B cell (primary cell): ENCODE measurements at regions not wholly inside any gene's neighbourhood (a gene's known extent, or its start where the extent isn't known, plus 50 kb on each side); places are given as distances from the start of the nearest gene placed in this dataset.

ENCODE experiments used
- ATAC-seq: fragments of 200-7000 bp; cut with Tn5 transposase; one replicate; pipeline ENCODE4 v1.10.0; 2021; ENCODE audit warnings: low read depth, mild to moderate bottlenecking, moderate number of reproducible peaks, moderate library complexity
- CTCF ChIA-PET: fragments of 350-600 bp; sonication (Branson Sonifier 250); formaldehyde crosslinking; loops from one replicate; lab custom pipeline; 2021; ENCODE audit warnings: antibody characterized with exemption, inconsistent platforms; lab: Charles Lee
- POLR2A ChIA-PET: fragments of 350-600 bp; sonication (Branson Sonifier 250); formaldehyde crosslinking; loops from one replicate; lab custom pipeline; 2021; ENCODE audit warnings: antibody characterized with exemption; lab: Charles Lee
- DNase-seq: peaks from one replicate; pipeline ENCODE4 v3.0.0; 2013
- H2AFZ ChIP-seq: 2 replicates; pipeline ENCODE4 v1.6.1; 2012; ENCODE audit warnings: mild to moderate bottlenecking, low read depth, low read length; ENCODE audit not compliant: insufficient read depth, poor library complexity, severe bottlenecking
- H3K27ac ChIP-seq, 2 donors: 1 replicate in 1 of 2; 2 replicates in 1 of 2; pipeline ENCODE4 v1.5.1; 2012 to 2013; ENCODE audit warnings: low read length in 2 of 2, mild to moderate bottlenecking in 2 of 2, moderate library complexity in 1 of 2
- H3K27me3 ChIP-seq, 4 experiments: fragments of 200-600 bp in 1 of 4; sonication (generic) in 1 of 4; replicated peaks in 1 of 4; 1 replicate in 2 of 4; 2 replicates in 2 of 4; pipeline versions ENCODE4 v1.6.1 to v1.7.0; 2013 to 2016; ENCODE audit warnings: low read length in 3 of 4, mild to moderate bottlenecking in 2 of 4, mixed read lengths in 1 of 4, moderate library complexity in 1 of 4; ENCODE audit not compliant: insufficient read depth in 4 of 4, control insufficient read depth in 3 of 4; ENCODE audit errors: control extremely low read depth in 1 of 4
- H3K36me3 ChIP-seq, 2 experiments: replicated peaks in 1 of 2; 1 replicate in 1 of 2; 2 replicates in 1 of 2; pipeline versions ENCODE4 v1.6.1 to v1.7.1; 2013; ENCODE audit warnings: low read length in 1 of 2; ENCODE audit not compliant: insufficient read depth in 2 of 2, control insufficient read depth in 1 of 2; ENCODE audit errors: control extremely low read depth in 1 of 2, extremely low read depth in 1 of 2
- H3K4me1 ChIP-seq, 2 donors: fragments of 200-600 bp in 1 of 2; sonication (generic) in 1 of 2; 1 replicate in 1 of 2; 2 replicates in 1 of 2; pipeline versions ENCODE4 v1.5.1 to v1.6.1; 2013 to 2017; ENCODE audit warnings: low read length in 2 of 2; ENCODE audit not compliant: control insufficient read depth in 2 of 2, insufficient read depth in 2 of 2
- H3K4me2 ChIP-seq: replicated peaks from 2 replicates; pipeline ENCODE3; 2012; ENCODE audit warnings: mild to moderate bottlenecking, low read depth, low read length; ENCODE audit not compliant: poor library complexity, severe bottlenecking
- H3K4me3 ChIP-seq, 5 experiments: fragments of 200-600 bp in 1 of 5; sonication (generic) in 1 of 5; 1 replicate in 3 of 5; 2 replicates in 2 of 5; pipeline versions ENCODE4 v1.5.1 to v1.7.0; 2011 to 2016; ENCODE audit warnings: low read length in 4 of 5, mild to moderate bottlenecking in 4 of 5, low read depth in 2 of 5, control low read depth in 1 of 5, moderate library complexity in 1 of 5; ENCODE audit not compliant: insufficient read depth in 1 of 5; ENCODE audit errors: control extremely low read depth in 1 of 5, extremely low read depth in 1 of 5
- H3K79me2 ChIP-seq: fragments of 200-600 bp; sonication (generic); one replicate; pipeline ENCODE4 v1.6.0; 2016; ENCODE audit warnings: low read length; ENCODE audit not compliant: control insufficient read depth, insufficient read depth
- H3K9ac ChIP-seq: fragments of 200-600 bp; sonication (generic); 2 replicates; pipeline ENCODE4 v1.6.1; 2017; ENCODE audit warnings: mild to moderate bottlenecking, low read length, moderate library complexity
- H3K9me3 ChIP-seq, 3 donors: one replicate each; pipeline versions ENCODE4 v1.6.1 to v1.7.1; 2013; ENCODE audit warnings: low read length in 2 of 3; ENCODE audit not compliant: control insufficient read depth in 2 of 3, insufficient read depth in 1 of 3; ENCODE audit errors: control extremely low read depth in 1 of 3
- H4K20me1 ChIP-seq: 2 replicates; pipeline ENCODE4 v1.6.0; 2012; ENCODE audit warnings: mild to moderate bottlenecking, low read length; ENCODE audit not compliant: insufficient read depth, control insufficient read depth, poor library complexity, severe bottlenecking
- H3K27ac Mint-ChIP-seq: one replicate; pipeline ENCODE4 v1.8.0; 2021; ENCODE audit warnings: mixed read lengths
- H3K27me3 Mint-ChIP-seq: one replicate; pipeline ENCODE4 v1.8.0; 2021; ENCODE audit warnings: mixed read lengths
- H3K4me1 Mint-ChIP-seq: one replicate; pipeline ENCODE4 v1.8.0; 2021; ENCODE audit warnings: mixed read lengths
- H3K4me3 Mint-ChIP-seq: one replicate; pipeline ENCODE4 v1.8.0; 2021; ENCODE audit warnings: mixed read lengths
- H3K9me3 Mint-ChIP-seq: one replicate; pipeline ENCODE4 v1.8.0; 2022; ENCODE audit warnings: mixed read lengths; ENCODE audit not compliant: insufficient read depth
- EZH2 ChIP-seq: IDR thresholded peaks from 2 replicates; pipeline ENCODE4 v1.6.1; 2012; ENCODE audit warnings: borderline replicate concordance, low read depth, mild to moderate bottlenecking, moderate library complexity, low read length; ENCODE audit not compliant: insufficient read depth, poor library complexity, severe bottlenecking
- WGBS: methylation state at CpG from one replicate; pipeline ENCODE4 v1.1.5; 2013; ENCODE audit warnings: missing lambda C conversion rate; ENCODE audit not compliant: insufficient coverage; 5-methylcytosine and 5-hydroxymethylcytosine counted together
- intact Hi-C: fragments of 100-400 bp; cut with micrococcal nuclease; formaldehyde crosslinking; loops from one replicate; pipeline ENCODE4 v1.10.0; 2022
- TF ChIP-seq, protein P1 (sequence below): fragments of 200-600 bp; IDR thresholded peaks from one replicate; pipeline ENCODE4 v1.8.0; 2022; ENCODE audit warnings: antibody characterized with exemption, mild to moderate bottlenecking

DNA sequence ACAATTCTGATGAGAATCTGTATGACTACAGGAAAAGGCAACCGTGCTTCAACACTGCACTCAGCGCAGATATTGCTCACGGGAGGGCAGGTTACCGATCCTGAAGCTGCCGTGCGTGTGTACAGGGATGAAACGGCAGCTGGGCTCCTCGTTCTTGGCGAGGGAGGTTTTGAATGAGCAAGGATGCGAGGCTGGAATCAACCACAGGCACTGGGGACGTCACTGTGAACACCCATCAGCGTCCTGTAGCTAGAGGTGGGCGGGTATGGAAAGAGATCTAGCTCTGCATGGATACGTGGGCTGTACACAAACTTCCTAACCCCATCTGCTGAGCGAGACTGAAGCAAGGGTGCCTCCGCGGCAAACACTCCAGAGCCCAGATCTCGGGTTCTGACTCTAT lies 84.3 kb upstream of the COL5A1 start:
- Mint-ChIP-seq H3K27ac (no peak overlapping the region), H3K4me1 (no peaks in the 10 kb centered on the region), H3K9me3 (no peaks in the 10 kb centered on the region), H3K4me3 (no peak overlapping the region), H3K27me3 (peaks cover 8% of the 10 kb centered on the region)
- no peak overlapping the region for H2AFZ ChIP-seq
- H3K9me3 ChIP-seq = no peaks in the 10 kb centered on the region
- no peak overlapping the region for H3K9ac ChIP-seq
- no peak overlapping the region for H3K4me2 ChIP-seq
- POLR2A ChIA-PET = no interaction called here
- H3K27ac ChIP-seq = no peak overlapping the region
- H3K4me3 ChIP-seq = no peak overlapping the region
- intact Hi-C loops = no loop called here
- H4K20me1 ChIP-seq = no peaks in the 10 kb centered on the region
- TF ChIP-seq EZH2 = no peak
- TF ChIP-seq, protein P1, sequence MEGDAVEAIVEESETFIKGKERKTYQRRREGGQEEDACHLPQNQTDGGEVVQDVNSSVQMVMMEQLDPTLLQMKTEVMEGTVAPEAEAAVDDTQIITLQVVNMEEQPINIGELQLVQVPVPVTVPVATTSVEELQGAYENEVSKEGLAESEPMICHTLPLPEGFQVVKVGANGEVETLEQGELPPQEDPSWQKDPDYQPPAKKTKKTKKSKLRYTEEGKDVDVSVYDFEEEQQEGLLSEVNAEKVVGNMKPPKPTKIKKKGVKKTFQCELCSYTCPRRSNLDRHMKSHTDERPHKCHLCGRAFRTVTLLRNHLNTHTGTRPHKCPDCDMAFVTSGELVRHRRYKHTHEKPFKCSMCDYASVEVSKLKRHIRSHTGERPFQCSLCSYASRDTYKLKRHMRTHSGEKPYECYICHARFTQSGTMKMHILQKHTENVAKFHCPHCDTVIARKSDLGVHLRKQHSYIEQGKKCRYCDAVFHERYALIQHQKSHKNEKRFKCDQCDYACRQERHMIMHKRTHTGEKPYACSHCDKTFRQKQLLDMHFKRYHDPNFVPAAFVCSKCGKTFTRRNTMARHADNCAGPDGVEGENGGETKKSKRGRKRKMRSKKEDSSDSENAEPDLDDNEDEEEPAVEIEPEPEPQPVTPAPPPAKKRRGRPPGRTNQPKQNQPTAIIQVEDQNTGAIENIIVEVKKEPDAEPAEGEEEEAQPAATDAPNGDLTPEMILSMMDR = no peak
- WGBS = 97% methylated on average over 15 of the region's 18 CpGs
- ATAC-seq (no peak), DNase-seq (no peak)
- H3K4me1 ChIP-seq = no peaks in the 10 kb centered on the region
- peaks cover 0 to 4% (median 1%) of the 10 kb centered on the region in 4 experiments for H3K27me3 ChIP-seq
- CTCF ChIA-PET = no interaction called here
- no peaks in the 10 kb centered on the region for H3K36me3 ChIP-seq
- no peaks in the 10 kb centered on the region for H3K79me2 ChIP-seq

- no peak for ATAC-seq
Measured at GRCh38 chr9:134558124-134558905, 83.3 kb upstream of the COL5A1 start.

More at GRCh38 chr9:134558124-134558905, 83.3 kb upstream of the COL5A1 start:
- Histone ChIP-seq H3K27ac (no peak overlapping the region), H3K36me3 (no peaks in the 10 kb centered on the region), H3K9me3 (no peaks in the 10 kb centered on the region), H4K20me1 (no peaks in the 10 kb centered on the region), H3K4me2 (no peak overlapping the region), H3K27me3 (peaks cover 0 to under 1% (median 0%) of the 10 kb centered on the region in 4 experiments), H3K79me2 (no peaks in the 10 kb centered on the region), H2AFZ (no peak overlapping the region), H3K4me3 (no peak overlapping the region), H3K4me1 (no peaks in the 10 kb centered on the region), H3K9ac (no peak overlapping the region)
- ChIA-PET POLR2A (no interaction called here), CTCF (no interaction called here)
- TF ChIP-seq EZH2 = no peak
- TF ChIP-seq, protein P1 = no peak
- Mint-ChIP-seq H3K27ac (no peak overlapping the region), H3K4me1 (no peaks in the 10 kb centered on the region), H3K4me3 (no peak overlapping the region), H3K9me3 (no peaks in the 10 kb centered on the region), H3K27me3 (peaks cover 7% of the 10 kb centered on the region)
- DNase-seq = no peak
- intact Hi-C loops = no loop called here
- 94% methylated on average over 13 of the region's 19 CpGs for WGBS
